HG03135 (cell line): ENCODE measurements at regions not wholly inside any gene's neighbourhood (a gene's known extent, or its start where the extent isn't known, plus 50 kb on each side); places are given as distances from the start of the nearest gene placed in this dataset.
"Not testable (repeated sequence)": the region's sequence is repeated elsewhere in the genome, so short reads cannot be mapped to it uniquely, and the experiment has no call there.

Source experiments
- ATAC-seq: cut with Tn5 transposase; IDR thresholded peaks from one replicate; pipeline ENCODE4 v1.9.1; 2021; ENCODE audit warnings: mild to moderate bottlenecking, moderate library complexity; ENCODE audit not compliant: unreplicated experiment

DNA sequence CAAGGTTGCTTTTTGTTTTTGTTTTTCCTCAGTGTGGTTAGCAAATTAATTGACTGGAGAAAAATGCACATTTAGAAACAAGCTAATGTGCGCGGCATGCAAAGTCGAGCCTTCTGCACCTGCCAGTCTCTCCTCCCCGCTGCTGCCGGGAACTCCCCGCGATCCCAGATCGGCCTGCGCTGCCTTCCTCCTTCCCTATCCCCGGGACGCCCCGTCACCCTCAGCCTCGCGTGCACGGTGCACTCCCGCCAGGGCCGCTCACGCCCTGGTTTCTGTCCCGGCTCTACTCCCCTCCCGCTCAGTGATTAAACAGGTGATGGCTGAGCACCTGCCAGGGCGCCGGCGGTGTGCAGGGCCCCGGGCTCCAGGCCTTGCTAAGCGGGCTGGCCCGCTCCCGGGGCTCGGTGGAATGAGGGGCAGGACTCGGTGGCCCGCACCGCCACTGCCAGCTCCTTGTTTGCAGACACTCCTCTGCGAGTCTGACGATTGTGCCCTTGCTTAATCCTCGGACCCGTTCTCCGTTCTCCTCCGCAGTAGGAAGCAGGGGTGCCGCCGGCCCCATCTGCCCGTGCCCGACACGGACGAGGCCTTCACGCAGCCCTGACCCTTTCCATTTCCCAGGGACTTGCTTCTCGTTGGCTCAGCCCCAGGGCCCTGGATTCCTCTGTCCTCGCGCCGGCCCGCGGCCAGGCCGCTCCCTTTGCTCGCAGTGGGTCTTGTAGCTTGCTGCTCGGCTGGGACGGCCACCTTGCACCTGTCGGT is 143.4 kb downstream of the TRIML1 start:
- no peak for ATAC-seq

DNA sequence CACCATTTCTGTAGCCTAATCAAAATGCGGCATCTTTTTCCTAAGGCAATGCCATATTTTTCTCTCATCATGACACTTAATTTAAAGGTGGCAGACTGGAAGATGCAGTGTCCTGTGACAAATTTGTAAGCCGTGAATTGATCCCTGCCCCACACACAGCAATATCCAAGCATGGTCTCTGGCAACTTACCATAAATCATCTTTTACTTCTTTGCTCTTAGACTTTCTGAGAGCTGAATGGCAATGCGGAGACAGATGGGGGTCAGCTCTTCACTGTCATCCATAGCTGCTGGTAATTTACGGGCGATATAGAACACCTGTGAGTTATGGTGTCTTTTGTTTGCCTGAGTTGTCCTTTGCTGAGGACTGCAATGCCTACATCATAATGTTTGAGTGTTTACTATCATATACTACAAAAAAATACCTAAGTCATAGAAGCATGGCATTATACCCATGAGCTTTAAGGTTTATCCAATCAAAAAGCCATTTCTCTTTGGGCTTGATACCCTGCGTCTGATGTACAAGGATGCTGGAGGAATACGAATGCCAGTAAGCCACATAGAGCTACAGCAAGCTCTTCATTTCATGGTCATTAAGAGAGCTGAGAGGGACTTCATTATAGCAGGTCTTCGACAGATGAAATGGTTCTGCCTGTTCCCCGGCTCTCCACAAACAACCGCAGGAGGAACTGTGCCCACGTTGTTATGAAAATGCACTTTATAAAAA is 148.1 kb downstream of the TRIML1 start:
- ATAC-seq = no peak

GRCh38 chr4:188289531-188290125 is 150.4 kb downstream of the TRIML1 start:
- ATAC-seq = no peak

DNA sequence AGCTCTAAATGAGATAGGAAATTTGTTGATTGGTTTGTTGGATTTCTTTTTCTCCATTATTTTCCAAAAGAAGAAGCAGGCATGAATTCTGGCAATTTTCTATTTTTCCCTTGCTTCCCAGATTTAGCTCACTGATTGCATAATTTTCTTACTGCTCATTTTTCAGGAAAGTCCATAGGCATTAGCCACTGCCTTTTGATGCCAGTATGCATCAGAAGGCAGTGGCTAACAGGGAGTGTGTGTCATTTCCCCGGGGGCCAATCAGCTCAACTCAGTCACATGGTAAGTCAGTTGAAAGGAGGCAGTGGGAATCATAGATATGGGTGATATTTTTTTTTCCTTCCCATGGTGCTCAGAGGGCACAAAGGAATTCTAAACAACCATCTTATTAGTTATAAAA is 156.7 kb downstream of the TRIML1 start:
- no peak for ATAC-seq

DNA sequence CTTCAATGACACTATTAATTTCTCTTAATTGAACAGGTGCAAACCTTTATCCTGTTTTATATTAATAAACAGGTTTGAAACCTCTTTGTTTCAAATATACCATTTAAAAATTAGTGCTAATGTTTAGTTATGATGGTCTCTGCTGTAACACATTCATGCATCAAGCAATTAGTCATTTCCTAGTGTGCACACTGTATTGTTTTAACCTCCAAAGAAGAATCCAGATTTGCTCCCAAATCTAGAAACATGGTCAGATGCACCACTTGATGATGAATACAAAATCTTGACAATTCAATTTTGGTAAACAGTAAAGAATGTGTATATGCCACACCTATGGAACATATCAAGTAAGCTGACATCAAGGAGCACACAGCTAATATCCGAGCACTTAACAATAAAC is 157.1 kb downstream of the TRIML1 start:
- ATAC-seq = no peak

DNA sequence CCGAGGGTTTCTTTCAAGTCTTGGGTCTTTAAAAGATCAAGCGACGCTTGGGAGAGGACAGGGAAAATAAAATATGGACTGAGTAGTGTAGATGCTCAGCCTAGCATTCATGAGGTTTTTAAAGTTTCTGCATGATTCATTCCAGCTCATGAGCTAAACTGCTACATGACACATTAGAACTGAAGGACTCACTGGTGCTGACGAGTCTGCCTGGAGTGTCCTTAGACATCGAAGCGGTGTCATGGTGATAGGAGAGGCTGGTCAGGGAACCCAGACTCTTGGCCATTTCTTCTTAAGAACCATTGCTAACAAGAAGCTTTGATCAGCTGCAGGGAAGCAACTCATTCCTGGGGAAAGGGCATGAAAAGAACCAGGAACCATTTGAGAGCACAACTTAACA is 158.6 kb downstream of the TRIML1 start:
- no peak for ATAC-seq

DNA sequence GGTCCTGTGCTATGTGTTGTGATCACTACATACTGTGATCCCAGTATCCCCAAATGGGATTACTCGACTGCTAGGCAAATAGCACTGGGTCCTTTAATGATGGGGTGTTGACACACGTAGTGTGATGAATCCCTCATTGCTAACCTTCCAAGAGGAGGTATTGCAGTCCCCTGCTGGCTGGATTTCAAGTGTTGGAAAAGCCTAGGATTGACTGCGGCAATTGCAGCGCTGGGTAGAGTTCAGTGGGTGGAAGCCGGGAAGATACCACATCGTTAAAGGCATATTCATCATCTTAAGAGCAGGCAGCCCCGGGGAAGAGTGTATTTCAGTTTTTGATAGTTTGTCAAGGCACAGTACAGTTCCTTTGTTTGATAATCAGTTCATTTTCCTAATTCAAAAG is 159.9 kb downstream of the TRIML1 start:
- no peak for ATAC-seq

- ATAC-seq = no peak
These were observed 161.1 kb downstream of the TRIML1 start for GRCh38 chr4:188300385-188300784.

GRCh38 chr4:188305690-188306089 is 166.4 kb downstream of the TRIML1 start:
- no peak for ATAC-seq

GRCh38 chr4:188307591-188307990 is 168.3 kb downstream of the TRIML1 start:
- ATAC-seq = no peak

- no peak for ATAC-seq
These were observed 168.9 kb downstream of the TRIML1 start for GRCh38 chr4:188308142-188308541.

- ATAC-seq = no peak
These were observed 177.2 kb downstream of the TRIML1 start for GRCh38 chr4:188316391-188316790.

GRCh38 chr4:188328966-188329365 is 189.7 kb downstream of the TRIML1 start:
- no peak for ATAC-seq

DNA sequence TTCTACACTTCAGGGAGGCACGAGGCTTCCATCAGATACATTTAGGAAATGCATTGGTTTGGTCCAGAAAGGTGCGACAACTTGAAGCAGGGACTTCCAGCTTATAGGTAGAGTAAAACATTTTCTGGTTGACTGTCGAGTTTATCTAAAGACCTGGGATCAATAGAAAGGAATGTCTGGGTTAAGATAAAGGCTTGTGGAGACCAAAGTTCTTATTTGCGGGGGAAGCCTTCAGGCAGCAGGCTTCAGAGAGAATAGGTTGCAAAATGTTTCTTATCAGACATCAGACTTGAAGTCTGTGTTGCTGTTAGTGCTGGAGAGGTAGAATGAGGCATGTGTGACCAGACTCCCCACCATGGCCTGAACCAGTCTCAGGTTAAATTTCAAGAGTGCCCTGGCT is 190.3 kb downstream of the TRIML1 start:
- no peak for ATAC-seq

- no peak for ATAC-seq
These were observed 193.0 kb downstream of the TRIML1 start for GRCh38 chr4:188332265-188332664.

DNA sequence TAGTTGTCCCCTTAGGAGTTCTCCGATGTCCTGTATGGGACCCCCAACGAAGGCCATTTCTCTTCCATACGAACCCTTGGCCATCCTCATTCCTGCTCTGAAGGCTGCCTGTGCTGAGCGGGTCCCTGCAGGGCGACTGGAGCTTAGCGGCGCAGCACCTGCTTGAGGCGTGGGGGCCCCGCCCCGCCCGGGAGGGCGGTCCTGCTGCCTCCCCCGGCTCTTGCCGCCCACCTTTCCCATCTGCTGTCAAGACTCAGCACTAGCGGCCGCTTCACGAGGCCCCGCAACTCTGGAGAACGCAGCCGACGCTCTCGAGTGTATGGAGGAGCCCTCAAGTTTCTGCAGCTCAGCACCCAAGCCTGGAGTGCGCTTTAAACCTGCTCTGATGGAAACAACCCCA is 197.7 kb downstream of the TRIML1 start:
- no peak for ATAC-seq

DNA sequence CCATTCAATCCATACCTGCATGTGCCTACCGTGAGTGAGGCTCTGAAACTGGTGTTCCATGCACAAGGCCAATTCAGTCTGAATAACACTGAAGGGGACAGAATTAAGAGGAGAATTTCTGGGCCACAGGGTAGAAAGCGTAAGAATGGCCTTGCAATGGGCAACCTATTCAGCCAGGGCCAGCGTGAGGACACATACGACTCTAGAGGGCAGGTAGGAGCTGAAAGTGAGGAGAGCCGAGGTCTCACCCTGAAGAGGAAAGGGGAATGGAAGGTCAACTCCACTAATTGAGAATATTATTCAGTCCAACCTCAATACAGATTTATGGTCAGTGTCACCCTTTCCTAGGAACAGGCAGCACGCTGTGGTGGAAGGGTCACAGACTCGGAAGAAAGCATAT is 202.2 kb downstream of the TRIML1 start:
- ATAC-seq = no peak

- ATAC-seq = no peak
These were observed 207.0 kb downstream of the TRIML1 start for GRCh38 chr4:188346171-188346809.

- ATAC-seq = no peak
These were observed 208.1 kb downstream of the TRIML1 start for GRCh38 chr4:188347339-188347738.

DNA sequence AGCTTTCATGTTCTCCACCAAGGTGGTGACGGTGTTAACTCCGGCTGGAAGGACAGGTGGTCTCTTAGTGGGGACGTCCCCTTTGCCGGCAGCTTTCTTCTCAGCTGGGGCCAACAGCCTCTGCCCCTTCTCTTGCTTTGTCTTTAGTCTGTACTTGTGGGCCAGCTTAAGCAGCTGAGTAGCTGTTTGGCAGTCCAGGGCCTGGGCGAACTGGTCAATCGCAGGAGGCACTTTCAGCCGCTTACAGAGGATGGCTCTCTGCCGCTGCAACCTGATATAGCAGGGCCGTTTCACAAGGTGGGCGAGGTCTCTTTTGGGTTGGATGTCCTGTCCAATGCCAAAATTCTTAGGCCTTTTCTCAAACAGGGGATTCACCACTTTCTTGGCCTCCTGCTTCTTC is 210.3 kb downstream of the TRIML1 start:
- not testable (repeated sequence) for ATAC-seq

GRCh38 chr4:188363196-188363595 is 224.0 kb downstream of the TRIML1 start:
- no peak for ATAC-seq

DNA sequence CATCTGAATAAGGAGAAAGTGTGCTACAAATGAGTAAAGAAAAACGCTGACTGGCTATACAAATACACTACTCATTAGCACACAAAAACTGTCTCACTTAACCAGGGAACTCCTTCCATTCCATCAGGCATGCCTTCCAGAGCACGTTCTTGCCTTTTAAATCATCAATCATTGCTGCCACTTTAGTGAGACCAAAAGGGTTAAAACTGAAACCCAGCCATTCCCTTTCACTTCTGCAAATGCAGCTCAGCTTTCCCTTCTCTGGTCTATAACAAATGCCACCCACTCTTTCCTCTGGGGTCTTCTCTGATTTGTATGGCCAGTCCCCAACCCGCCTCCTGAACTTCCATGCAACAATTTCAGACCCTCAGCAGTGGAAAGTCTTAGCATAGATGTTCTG is 231.5 kb downstream of the TRIML1 start:
- ATAC-seq = no peak
